ENCODE measurements at regions not wholly inside any gene's neighbourhood (a gene's known extent, or its start where the extent isn't known, plus 50 kb on each side); places are given as distances from the start of the nearest gene placed in this dataset.

DNA sequence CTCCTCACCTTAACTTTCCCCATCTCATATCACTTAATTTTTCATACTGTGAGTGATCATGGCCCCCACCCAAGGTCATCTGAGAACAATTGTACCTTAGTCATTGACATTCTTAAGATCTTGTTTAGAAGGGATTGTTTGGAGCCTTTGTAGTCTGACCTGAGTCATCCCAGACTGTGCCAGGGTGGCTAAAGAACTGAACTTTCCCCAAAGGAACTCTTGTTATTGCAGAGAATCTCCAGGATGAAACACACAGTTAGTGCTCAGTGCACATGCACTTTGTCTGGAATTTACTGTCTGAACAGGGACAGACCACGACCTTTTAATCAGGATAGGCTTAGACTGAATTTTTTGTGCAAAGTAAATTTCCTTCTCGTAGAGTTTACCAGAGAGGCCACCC lies 112.6 kb upstream of the CCN2 start:
- no peak for DNase-seq (ENCODE audit: low spot score)
- no peak for TF ChIP-seq CTCF (IDR thresholded peaks at IDR 0.05; ENCODE audit: extremely low read depth, insufficient read depth, missing control alignments)
- in situ Hi-C loops (cut with MboI; ENCODE audit: low pct_unique_long_range_greater_than_20kb, low sequenced_read_pairs, unreplicated experiment), result no loop called here

GRCh38 chr6:132063204-132063603 lies 112.0 kb upstream of the CCN2 start:
- TF ChIP-seq CTCF (IDR thresholded peaks at IDR 0.05; ENCODE audit: extremely low read depth, insufficient read depth, missing control alignments), result no peak
- no peak for DNase-seq (ENCODE audit: low spot score)
- in situ Hi-C loops (cut with MboI; ENCODE audit: low pct_unique_long_range_greater_than_20kb, low sequenced_read_pairs, unreplicated experiment), result no loop called here

DNA sequence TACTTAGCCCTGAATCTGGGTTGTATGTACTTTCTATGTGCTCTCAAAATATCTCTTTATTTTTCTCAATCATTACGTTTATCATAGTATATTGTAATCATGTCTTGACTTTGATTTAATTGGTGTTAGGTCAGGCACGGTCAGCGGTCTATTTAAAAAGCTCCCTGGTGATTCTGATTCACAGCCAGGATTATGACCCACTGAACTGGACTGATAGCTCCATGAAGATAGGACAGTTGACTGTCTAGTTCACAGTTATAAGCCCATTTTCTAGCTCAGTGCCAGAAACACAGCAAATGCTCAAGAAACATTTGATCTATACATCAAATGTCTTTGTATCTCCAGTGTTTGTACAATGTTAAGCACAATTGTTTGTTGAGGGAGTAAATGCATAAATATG lies 111.5 kb upstream of the CCN2 start:
- in situ Hi-C loops (cut with MboI; ENCODE audit: low pct_unique_long_range_greater_than_20kb, low sequenced_read_pairs, unreplicated experiment), result no loop called here
- DNase-seq (ENCODE audit: low spot score), result no peak

DNA sequence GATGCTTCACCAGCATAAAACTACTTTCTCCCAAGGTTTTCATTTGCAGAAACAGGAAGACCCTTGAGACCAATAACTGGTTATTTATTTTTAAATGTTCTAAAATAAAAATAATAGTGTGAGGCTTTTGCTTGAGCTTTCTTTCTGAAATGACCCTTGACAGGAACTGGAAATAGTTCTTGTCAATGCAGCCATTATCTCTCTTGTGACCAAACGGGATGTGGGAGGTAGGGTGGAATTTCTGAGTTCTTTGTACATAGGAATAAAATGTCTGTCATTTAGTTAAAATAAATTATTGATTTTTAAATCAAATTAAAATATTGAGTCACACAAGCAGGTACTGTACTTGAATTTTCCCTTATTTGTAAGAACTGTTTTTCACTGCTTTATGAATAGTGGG lies 110.2 kb upstream of the CCN2 start:
- DNase-seq (ENCODE audit: low spot score), result no peak
- in situ Hi-C loops (cut with MboI; ENCODE audit: low pct_unique_long_range_greater_than_20kb, low sequenced_read_pairs, unreplicated experiment), result no loop called here
- no peak for TF ChIP-seq CTCF (IDR thresholded peaks at IDR 0.05; ENCODE audit: extremely low read depth, insufficient read depth, missing control alignments)

More for the DNA sequence above, 111.5 kb upstream of the CCN2 start:
- no peak for TF ChIP-seq CTCF (IDR thresholded peaks at IDR 0.05; ENCODE audit: extremely low read depth, insufficient read depth, missing control alignments)

GRCh38 chr6:132060591-132060990 lies 109.4 kb upstream of the CCN2 start:
- DNase-seq (ENCODE audit: low spot score), result no peak
- in situ Hi-C loops (cut with MboI; ENCODE audit: low pct_unique_long_range_greater_than_20kb, low sequenced_read_pairs, unreplicated experiment), result no loop called here
- no peak for TF ChIP-seq CTCF (IDR thresholded peaks at IDR 0.05; ENCODE audit: extremely low read depth, insufficient read depth, missing control alignments)

- DNase-seq (ENCODE audit: low spot score), result no peak
- in situ Hi-C loops (cut with MboI; ENCODE audit: low pct_unique_long_range_greater_than_20kb, low sequenced_read_pairs, unreplicated experiment), result no loop called here
- TF ChIP-seq CTCF (IDR thresholded peaks at IDR 0.05; ENCODE audit: extremely low read depth, insufficient read depth, missing control alignments), result no peak
Measured at GRCh38 chr6:132058975-132059374, 107.8 kb upstream of the CCN2 start.

DNA sequence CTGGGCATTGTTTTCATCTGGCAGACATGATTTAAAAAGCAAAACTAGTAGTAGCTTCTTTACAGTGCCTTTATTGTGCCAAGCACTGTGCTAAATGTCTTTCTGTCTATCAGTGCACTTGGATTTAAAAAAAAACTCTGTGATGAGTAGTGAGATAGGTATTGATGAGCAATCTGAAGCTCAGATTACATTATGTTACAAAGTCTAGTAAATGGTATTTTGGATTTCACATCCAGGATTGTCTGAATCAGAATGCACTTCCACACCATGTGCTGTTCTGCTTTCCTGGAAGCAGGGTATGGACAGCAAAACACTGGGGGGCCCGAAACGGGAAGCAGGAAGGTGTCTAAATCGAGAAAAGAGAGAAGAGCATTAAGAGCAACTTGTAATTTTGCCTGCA lies 103.4 kb upstream of the CCN2 start:
- in situ Hi-C loops (cut with MboI; ENCODE audit: low pct_unique_long_range_greater_than_20kb, low sequenced_read_pairs, unreplicated experiment), result no loop called here
- no peak for DNase-seq (ENCODE audit: low spot score)
- TF ChIP-seq CTCF (IDR thresholded peaks at IDR 0.05; ENCODE audit: extremely low read depth, insufficient read depth, missing control alignments), result no peak
